ENCODE measurements at regions not wholly inside any gene's neighbourhood (a gene's known extent, or its start where the extent isn't known, plus 50 kb on each side); places are given as distances from the start of the nearest gene placed in this dataset.

DNA sequence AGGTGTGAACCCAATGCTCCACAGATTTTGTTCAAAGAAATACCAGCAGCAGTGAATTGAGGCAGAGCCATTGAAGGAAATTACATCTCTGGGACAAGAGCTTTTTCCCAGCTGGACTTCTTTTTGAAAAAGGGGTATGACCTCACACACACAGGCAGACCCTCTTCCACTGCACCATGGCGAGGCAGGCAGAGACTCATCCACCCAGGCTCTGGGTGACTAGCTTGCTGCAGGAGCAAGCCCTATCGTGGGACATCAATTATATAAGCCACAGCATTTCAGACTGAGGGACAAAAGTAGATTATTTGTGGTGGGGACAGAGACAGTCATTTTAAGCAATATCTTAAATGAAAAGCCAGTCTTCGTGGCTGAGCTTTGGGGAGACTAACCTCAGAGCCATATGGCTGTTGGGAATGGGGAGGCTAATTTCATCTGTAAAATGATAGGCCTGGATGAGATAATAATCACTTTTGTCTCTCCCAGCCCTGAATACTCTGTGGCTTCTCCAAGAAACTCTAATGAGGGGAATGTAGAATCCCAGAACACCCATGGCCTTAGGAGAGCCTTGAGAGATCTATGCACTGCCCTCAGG lies 113.1 kb upstream of the TNC start:
- Mint-ChIP-seq H3K27ac (no peak overlapping the region), H3K9me3 (peaks cover 3% of the 10 kb centered on the region in 2 donors), H3K4me1 (no peaks in the 10 kb centered on the region), H3K4me3 (no peak overlapping the region), H3K27me3 (ENCODE audit: low read depth in 2 of 2) (peaks cover 7% of the 10 kb centered on the region in 2 donors), H3K36me3 (no peaks in the 10 kb centered on the region)
- no peaks in the 10 kb centered on the region for H3K27me3 ChIP-seq (ENCODE audit: control insufficient read depth, insufficient read depth, low read length)
- ATAC-seq (no peak), DNase-seq (no peak)
- H3K4me3 ChIP-seq (ENCODE audit: low read length): no peak overlapping the region
- TF ChIP-seq CTCF (IDR thresholded peaks at IDR 0.05): no peak
- WGBS (ENCODE audit: insufficient coverage): 76% methylated on average over 3 of the region's 3 CpGs
- no peaks in the 10 kb centered on the region for H3K36me3 ChIP-seq (ENCODE audit: control insufficient read depth, insufficient read depth, low read length)
- H3K9me3 ChIP-seq (ENCODE audit: control insufficient read depth, insufficient read depth, low read length): no peaks in the 10 kb centered on the region
- no peaks in the 10 kb centered on the region for H3K4me1 ChIP-seq (ENCODE audit: control insufficient read depth, insufficient read depth, low read length)
- intact Hi-C loops (cut with micrococcal nuclease): no loop called here
- H3K27ac ChIP-seq (ENCODE audit: low read length): no peak overlapping the region

DNA sequence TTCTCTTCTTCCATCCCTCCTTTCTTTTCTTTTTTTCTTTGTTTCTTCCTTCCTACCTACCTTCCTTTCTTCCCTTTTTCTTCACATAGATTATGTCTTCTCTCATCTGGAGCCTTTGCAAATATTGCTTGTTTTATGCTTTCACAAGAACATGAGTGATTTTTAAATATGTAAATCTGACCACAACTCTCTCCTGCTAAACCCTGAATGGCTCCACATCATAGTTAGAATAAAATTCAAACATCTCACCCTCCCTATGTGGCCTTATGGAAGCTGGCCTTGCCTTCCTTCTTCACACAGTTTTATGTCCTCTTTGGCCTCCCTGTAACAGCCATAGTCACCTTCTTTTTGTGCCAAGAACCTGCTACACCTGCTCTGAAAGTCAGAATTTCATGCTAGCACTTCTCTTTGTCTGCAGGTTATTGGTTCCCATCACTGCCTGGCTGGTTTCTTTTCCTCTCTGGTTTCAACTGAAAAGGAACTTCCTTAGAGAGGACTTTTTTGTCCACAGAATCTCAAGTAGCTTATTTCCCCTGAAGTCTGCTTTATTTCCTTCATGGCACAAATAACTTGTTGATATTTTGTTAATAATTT lies 114.3 kb upstream of the TNC start:
- Histone ChIP-seq H3K4me3 (ENCODE audit: low read length) (no peak overlapping the region), H3K4me1 (ENCODE audit: control insufficient read depth, insufficient read depth, low read length) (no peaks in the 10 kb centered on the region), H3K27me3 (ENCODE audit: control insufficient read depth, insufficient read depth, low read length) (no peaks in the 10 kb centered on the region), H3K36me3 (ENCODE audit: control insufficient read depth, insufficient read depth, low read length) (no peaks in the 10 kb centered on the region), H3K27ac (ENCODE audit: low read length) (no peak overlapping the region), H3K9me3 (ENCODE audit: control insufficient read depth, insufficient read depth, low read length) (no peaks in the 10 kb centered on the region)
- no peak for TF ChIP-seq CTCF (IDR thresholded peaks at IDR 0.05)
- no peak for DNase-seq
- no peaks in the 10 kb centered on the region for H3K4me1 Mint-ChIP-seq
- H3K27me3 Mint-ChIP-seq (ENCODE audit: low read depth in 2 of 2): peaks cover 7 to 9% of the 10 kb centered on the region in 2 donors
- no peaks in the 10 kb centered on the region for H3K36me3 Mint-ChIP-seq
- H3K4me3 Mint-ChIP-seq: no peak overlapping the region
- intact Hi-C loops (cut with micrococcal nuclease): no loop called here
- no peak overlapping the region for H3K27ac Mint-ChIP-seq
- peaks cover 3 to 5% of the 10 kb centered on the region in 2 donors for H3K9me3 Mint-ChIP-seq
- no peak for ATAC-seq

- no peak for ATAC-seq
Observed at GRCh38 chr9:115234094-115234493, 116.1 kb upstream of the TNC start.

More at GRCh38 chr9:115234094-115234493, 116.1 kb upstream of the TNC start:
- TF ChIP-seq CTCF (IDR thresholded peaks at IDR 0.05): no peak
- no peak for DNase-seq
- Histone ChIP-seq H3K36me3 (ENCODE audit: control insufficient read depth, insufficient read depth, low read length) (no peaks in the 10 kb centered on the region), H3K27ac (ENCODE audit: low read length) (no peak overlapping the region), H3K27me3 (ENCODE audit: control insufficient read depth, insufficient read depth, low read length) (no peaks in the 10 kb centered on the region), H3K4me1 (ENCODE audit: control insufficient read depth, insufficient read depth, low read length) (no peaks in the 10 kb centered on the region), H3K9me3 (ENCODE audit: control insufficient read depth, insufficient read depth, low read length) (no peaks in the 10 kb centered on the region), H3K4me3 (ENCODE audit: low read length) (no peak overlapping the region)
- 90% methylated on average over 2 of the region's 2 CpGs for whole genome bisulfite sequencing (ENCODE audit: insufficient coverage)
- Mint-ChIP-seq H3K4me1 (no peaks in the 10 kb centered on the region), H3K27ac (no peak overlapping the region), H3K4me3 (no peak overlapping the region), H3K36me3 (no peaks in the 10 kb centered on the region), H3K27me3 (ENCODE audit: low read depth in 2 of 2) (peaks cover 9 to 16% of the 10 kb centered on the region in 2 donors), H3K9me3 (peaks cover 3 to 6% of the 10 kb centered on the region in 2 donors)
- intact Hi-C loops (cut with micrococcal nuclease): no loop called here

Measured in natural killer cell (primary cell).